Psoas muscle (tissue), 7 donors: ENCODE measurements at regions not wholly inside any gene's neighbourhood (a gene's known extent, or its start where the extent isn't known, plus 50 kb on each side); places are given as distances from the start of the nearest gene placed in this dataset.

ENCODE experiments used
- ATAC-seq, 4 donors: fragments of 200-7000 bp; cut with Tn5 transposase; one replicate each; pipeline ENCODE4 v1.9.1; 2020; ENCODE audit warnings: moderate library complexity in 3 of 4, mild to moderate bottlenecking in 2 of 4
- DNase-seq, 2 donors: peaks; one replicate each; pipeline ENCODE4 v3.0.0-alpha.2; 2020
- H3K27ac ChIP-seq: fragments of 200-600 bp; one replicate; pipeline ENCODE4 v1.8.0; 2022
- H3K27me3 ChIP-seq, 3 donors: fragments of 200-600 bp in 1 of 3; one replicate each; pipeline versions ENCODE4 v1.6.1 to v1.8.0; 2013 to 2022; ENCODE audit warnings: low read length in 2 of 3, mild to moderate bottlenecking in 2 of 3, moderate library complexity in 1 of 3; ENCODE audit not compliant: insufficient read depth in 3 of 3
- H3K36me3 ChIP-seq, 2 donors: fragments of 200-600 bp in 1 of 2; one replicate each; pipeline versions ENCODE4 v1.6.1 to v1.8.0; 2013 to 2022; ENCODE audit warnings: low read depth in 1 of 2, mild to moderate bottlenecking in 1 of 2, moderate library complexity in 1 of 2; ENCODE audit not compliant: insufficient read depth in 1 of 2
- H3K4me1 ChIP-seq: fragments of 200-600 bp; one replicate; pipeline ENCODE4 v1.8.0; 2022
- H3K4me3 ChIP-seq: fragments of 200-600 bp; one replicate; pipeline ENCODE4 v1.8.0; 2022; ENCODE audit warnings: mild to moderate bottlenecking
- H3K9me3 ChIP-seq: fragments of 200-600 bp; one replicate; pipeline ENCODE4 v1.8.0; 2022
- WGBS, 3 donors: extraction: QIAGEN DNeasy Blood & Tissue Kit; methylation state at CpG; one replicate each; pipeline versions ENCODE4 v1.1.6 to v1.1.7; 2013; 5-methylcytosine and 5-hydroxymethylcytosine counted together
- intact Hi-C, 2 donors: fragments of 100-400 bp; cut with DNase I; formaldehyde crosslinking; loops; one replicate each; pipeline versions ENCODE4 v1.11.0 to v1.14.2; 2022
- TF ChIP-seq, protein P1 (sequence below): fragments of 200-600 bp; IDR thresholded peaks from one replicate; pipeline ENCODE4 v1.8.0; 2022; ENCODE audit warnings: antibody characterized with exemption
- donor health status: healthy with polysubstance abuse.
- donor health status: DM: no; HTN: no; CAD: no; lungs with moderate emphysema.
- donor health status: Bipolar disorder and iron deficiency.
- donor health status: healthy.
- donor health status: DM: yes; HTN: yes; CAD: no.
- donor health status: DM: no; HTN: no; CAD: no.
- donor health status: DM: yes; HTN: yes; CAD: no.

- no peaks in the 10 kb centered on the region for H3K27me3 ChIP-seq
- TF ChIP-seq, protein P1, sequence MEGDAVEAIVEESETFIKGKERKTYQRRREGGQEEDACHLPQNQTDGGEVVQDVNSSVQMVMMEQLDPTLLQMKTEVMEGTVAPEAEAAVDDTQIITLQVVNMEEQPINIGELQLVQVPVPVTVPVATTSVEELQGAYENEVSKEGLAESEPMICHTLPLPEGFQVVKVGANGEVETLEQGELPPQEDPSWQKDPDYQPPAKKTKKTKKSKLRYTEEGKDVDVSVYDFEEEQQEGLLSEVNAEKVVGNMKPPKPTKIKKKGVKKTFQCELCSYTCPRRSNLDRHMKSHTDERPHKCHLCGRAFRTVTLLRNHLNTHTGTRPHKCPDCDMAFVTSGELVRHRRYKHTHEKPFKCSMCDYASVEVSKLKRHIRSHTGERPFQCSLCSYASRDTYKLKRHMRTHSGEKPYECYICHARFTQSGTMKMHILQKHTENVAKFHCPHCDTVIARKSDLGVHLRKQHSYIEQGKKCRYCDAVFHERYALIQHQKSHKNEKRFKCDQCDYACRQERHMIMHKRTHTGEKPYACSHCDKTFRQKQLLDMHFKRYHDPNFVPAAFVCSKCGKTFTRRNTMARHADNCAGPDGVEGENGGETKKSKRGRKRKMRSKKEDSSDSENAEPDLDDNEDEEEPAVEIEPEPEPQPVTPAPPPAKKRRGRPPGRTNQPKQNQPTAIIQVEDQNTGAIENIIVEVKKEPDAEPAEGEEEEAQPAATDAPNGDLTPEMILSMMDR: no peak
- no peaks in the 10 kb centered on the region for H3K9me3 ChIP-seq
- no peak overlapping the region for H3K27ac ChIP-seq
- no peaks in the 10 kb centered on the region for H3K4me1 ChIP-seq
- no peaks in the 10 kb centered on the region for H3K36me3 ChIP-seq
- intact Hi-C loops: no loop called here
- 92 to 99% (median 96%) methylated on average over 7 of the region's 7 CpGs for WGBS, 3 donors
- DNase-seq (no peak), ATAC-seq (no peak)
- no peak overlapping the region for H3K4me3 ChIP-seq
Observed at GRCh38 chr4:155540698-155541097, 126.0 kb upstream of the GUCY1A1 start.

GRCh38 chr4:155539746-155540145, 126.9 kb upstream of the GUCY1A1 start:
- ATAC-seq: no peak

DNA sequence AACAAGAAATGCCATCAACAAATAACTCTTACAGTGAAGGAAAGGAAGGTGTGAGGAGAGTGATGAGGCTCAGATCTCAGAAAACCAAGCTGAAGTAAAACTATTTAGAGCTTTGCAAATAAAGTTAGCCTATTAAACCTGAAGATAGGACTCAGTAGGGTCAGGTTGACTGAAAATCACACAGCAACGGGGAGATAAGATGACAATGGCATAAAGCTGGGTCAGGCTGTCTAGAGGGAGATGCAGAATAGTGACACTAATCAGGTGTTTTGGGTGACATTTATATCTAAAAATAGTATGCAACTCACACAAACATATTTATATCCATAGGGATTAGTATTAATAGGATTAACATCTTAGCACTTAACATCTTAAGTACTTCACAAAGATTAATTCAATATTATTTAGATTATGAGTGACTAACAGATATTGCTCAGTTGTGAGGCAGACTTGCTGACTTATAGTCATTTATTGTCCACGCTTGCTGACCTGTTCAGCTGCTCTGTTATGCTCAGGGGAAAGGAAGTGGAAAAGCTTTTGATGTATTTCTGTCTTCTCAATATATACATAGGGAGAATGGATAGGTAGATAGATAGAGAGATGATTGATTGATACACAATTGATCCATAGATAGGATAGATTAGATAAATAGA, 130.7 kb upstream of the GUCY1A1 start:
- intact Hi-C loops: no loop called here
- 78 to 92% (median 84%) methylated on average over 2 of the region's 2 CpGs for WGBS, 3 donors
- ATAC-seq (no peak), DNase-seq (no peak)
- Histone ChIP-seq H3K9me3 (no peaks in the 10 kb centered on the region), H3K4me1 (no peaks in the 10 kb centered on the region), H3K27ac (no peak overlapping the region), H3K36me3 (no peaks in the 10 kb centered on the region), H3K27me3 (no peaks in the 10 kb centered on the region), H3K4me3 (no peak overlapping the region)
- TF ChIP-seq, protein P1: no peak

More at GRCh38 chr4:155539746-155540145, 126.9 kb upstream of the GUCY1A1 start:
- TF ChIP-seq, protein P1: no peak
- intact Hi-C loops: no loop called here
- no peak overlapping the region for H3K27ac ChIP-seq
- no peaks in the 10 kb centered on the region for H3K9me3 ChIP-seq
- H3K4me3 ChIP-seq: no peak overlapping the region
- no peaks in the 10 kb centered on the region for H3K4me1 ChIP-seq
- H3K27me3 ChIP-seq: no peaks in the 10 kb centered on the region
- WGBS, 3 donors: 70 to 86% (median 72%) methylated on average over 3 of the region's 3 CpGs
- H3K36me3 ChIP-seq: no peaks in the 10 kb centered on the region
- DNase-seq: no peak

- no peak overlapping the region for H3K27ac ChIP-seq
- no peaks in the 10 kb centered on the region for H3K9me3 ChIP-seq
- intact Hi-C loops: no loop called here
- no peaks in the 10 kb centered on the region for H3K4me1 ChIP-seq
- H3K4me3 ChIP-seq: no peak overlapping the region
- 65 to 69% (median 65%) methylated on average over 5 of the region's 5 CpGs for WGBS, 3 donors
- H3K36me3 ChIP-seq: no peaks in the 10 kb centered on the region
- TF ChIP-seq, protein P1: no peak
- ATAC-seq: no peak
- no peak for DNase-seq
- no peaks in the 10 kb centered on the region for H3K27me3 ChIP-seq
Observed at GRCh38 chr4:155532373-155533085, 134.1 kb upstream of the GUCY1A1 start.
